ACC112 (cell line): ENCODE measurements at regions not wholly inside any gene's neighbourhood (a gene's known extent, or its start where the extent isn't known, plus 50 kb on each side); places are given as distances from the start of the nearest gene placed in this dataset.

Experiments
- H2AFZ ChIP-seq: fragments of 200-600 bp; sonication (generic); one replicate; pipeline ENCODE4 v1.6.0; 2017; ENCODE audit warnings: antibody characterized with exemption, low read length; ENCODE audit not compliant: unreplicated experiment
- H3K27ac ChIP-seq: fragments of 200-600 bp; sonication (generic); 2 replicates; pipeline ENCODE4 v1.5.1; 2014; ENCODE audit warnings: low read depth, mild to moderate bottlenecking, antibody characterized with exemption, low read length, moderate library complexity
- H3K27me3 ChIP-seq: fragments of 200-600 bp; sonication (generic); 2 replicates; pipeline ENCODE4 v1.6.1; 2014; ENCODE audit warnings: mild to moderate bottlenecking, antibody characterized with exemption, low read length, moderate library complexity, mixed read lengths; ENCODE audit not compliant: insufficient read depth
- H3K36me3 ChIP-seq: fragments of 200-600 bp; sonication (generic); 2 replicates; pipeline ENCODE4 v1.6.1; 2016; ENCODE audit warnings: mild to moderate bottlenecking, antibody characterized with exemption, low read length, moderate library complexity, mixed read lengths; ENCODE audit not compliant: insufficient read depth
- H3K4me1 ChIP-seq: fragments of 200-600 bp; sonication (generic); one replicate; pipeline ENCODE4 v1.6.1; 2016; ENCODE audit warnings: low read length, mixed read lengths; ENCODE audit not compliant: insufficient read depth, unreplicated experiment, control insufficient read depth
- H3K4me3 ChIP-seq: fragments of 200-600 bp; sonication (generic); 2 replicates; pipeline ENCODE4 v1.5.1; 2014; ENCODE audit warnings: mild to moderate bottlenecking, low read depth, low read length
- H3K79me2 ChIP-seq: fragments of 200-600 bp; sonication (generic); one replicate; pipeline ENCODE4 v1.6.0; 2016; ENCODE audit warnings: low read length; ENCODE audit not compliant: control insufficient read depth, unreplicated experiment, insufficient read depth

- Histone ChIP-seq H3K4me1 (no peaks in the 10 kb centered on the region), H3K27me3 (no peaks in the 10 kb centered on the region), H3K36me3 (no peaks in the 10 kb centered on the region), H2AFZ (no peak overlapping the region), H3K79me2 (no peaks in the 10 kb centered on the region), H3K27ac (no peak overlapping the region), H3K4me3 (no peak overlapping the region)
Measured at GRCh38 chr7:46589286-46589685, 668.2 kb upstream of the IGFBP3 start.

- Histone ChIP-seq H3K27me3 (no peaks in the 10 kb centered on the region), H3K4me1 (peaks cover 8% of the 10 kb centered on the region), H3K4me3 (no peak overlapping the region), H2AFZ (no peak overlapping the region), H3K36me3 (no peaks in the 10 kb centered on the region), H3K27ac (no peak overlapping the region), H3K79me2 (no peaks in the 10 kb centered on the region)
Measured at GRCh38 chr7:46586406-46586805, 665.3 kb upstream of the IGFBP3 start.

GRCh38 chr7:46583656-46584055 lies 662.6 kb upstream of the IGFBP3 start:
- Histone ChIP-seq H3K36me3 (no peaks in the 10 kb centered on the region), H2AFZ (no peak overlapping the region), H3K27ac (peak overlapping the region; percentile 41), H3K4me3 (no peak overlapping the region), H3K79me2 (no peaks in the 10 kb centered on the region), H3K27me3 (no peaks in the 10 kb centered on the region), H3K4me1 (peaks cover 8% of the 10 kb centered on the region)

- H3K36me3 ChIP-seq: no peaks in the 10 kb centered on the region
- H3K27ac ChIP-seq: no peak overlapping the region
- no peaks in the 10 kb centered on the region for H3K27me3 ChIP-seq
- peaks cover 16% of the 10 kb centered on the region for H3K4me1 ChIP-seq
- H2AFZ ChIP-seq: no peak overlapping the region
- H3K79me2 ChIP-seq: no peaks in the 10 kb centered on the region
- no peak overlapping the region for H3K4me3 ChIP-seq
Measured at GRCh38 chr7:46581268-46581667, 660.2 kb upstream of the IGFBP3 start.

- Histone ChIP-seq H3K4me1 (peaks cover 16% of the 10 kb centered on the region), H3K36me3 (no peaks in the 10 kb centered on the region), H3K27me3 (no peaks in the 10 kb centered on the region), H2AFZ (no peak overlapping the region), H3K4me3 (no peak overlapping the region), H3K27ac (no peak overlapping the region), H3K79me2 (no peaks in the 10 kb centered on the region)
Measured at GRCh38 chr7:46580766-46581165, 659.7 kb upstream of the IGFBP3 start.

GRCh38 chr7:46577394-46577793 lies 656.3 kb upstream of the IGFBP3 start:
- Histone ChIP-seq H3K79me2 (no peaks in the 10 kb centered on the region), H2AFZ (no peak overlapping the region), H3K36me3 (no peaks in the 10 kb centered on the region), H3K27ac (peak overlapping the region; percentile 65), H3K4me3 (no peak overlapping the region), H3K4me1 (peaks cover 8% of the 10 kb centered on the region), H3K27me3 (no peaks in the 10 kb centered on the region)

- Histone ChIP-seq H3K27me3 (no peaks in the 10 kb centered on the region), H3K27ac (peak overlapping the region; percentile 65), H3K79me2 (no peaks in the 10 kb centered on the region), H3K36me3 (no peaks in the 10 kb centered on the region), H3K4me3 (no peak overlapping the region), H2AFZ (no peak overlapping the region), H3K4me1 (peaks cover 8% of the 10 kb centered on the region)
Measured at GRCh38 chr7:46576950-46577349, 655.9 kb upstream of the IGFBP3 start.

- Histone ChIP-seq H3K36me3 (no peaks in the 10 kb centered on the region), H3K4me3 (no peak overlapping the region), H3K27me3 (no peaks in the 10 kb centered on the region), H3K27ac (no peak overlapping the region), H3K4me1 (peaks cover 8% of the 10 kb centered on the region), H2AFZ (no peak overlapping the region), H3K79me2 (no peaks in the 10 kb centered on the region)
Measured at GRCh38 chr7:46572691-46573090, 651.6 kb upstream of the IGFBP3 start.

GRCh38 chr7:46571996-46572395 lies 650.9 kb upstream of the IGFBP3 start:
- Histone ChIP-seq H3K27ac (no peak overlapping the region), H3K27me3 (no peaks in the 10 kb centered on the region), H3K79me2 (no peaks in the 10 kb centered on the region), H2AFZ (no peak overlapping the region), H3K36me3 (no peaks in the 10 kb centered on the region), H3K4me3 (no peak overlapping the region), H3K4me1 (peaks cover 3% of the 10 kb centered on the region)

GRCh38 chr7:46569133-46569465 lies 648.0 kb upstream of the IGFBP3 start:
- H3K4me3 ChIP-seq: no peak overlapping the region
- H3K36me3 ChIP-seq: no peaks in the 10 kb centered on the region
- peaks cover 15% of the 10 kb centered on the region for H3K4me1 ChIP-seq
- no peak overlapping the region for H3K27ac ChIP-seq
- H3K79me2 ChIP-seq: no peaks in the 10 kb centered on the region
- no peaks in the 10 kb centered on the region for H3K27me3 ChIP-seq
- no peak overlapping the region for H2AFZ ChIP-seq

GRCh38 chr7:46568420-46569132 lies 647.5 kb upstream of the IGFBP3 start:
- H3K27me3 ChIP-seq: no peaks in the 10 kb centered on the region
- H3K4me3 ChIP-seq: no peak overlapping the region
- peaks cover 15% of the 10 kb centered on the region for H3K4me1 ChIP-seq
- H3K27ac ChIP-seq: no peak overlapping the region
- no peaks in the 10 kb centered on the region for H3K36me3 ChIP-seq
- no peaks in the 10 kb centered on the region for H3K79me2 ChIP-seq
- no peak overlapping the region for H2AFZ ChIP-seq
